Lung microvascular endothelial cell (primary cell): ENCODE measurements at regions not wholly inside any gene's neighbourhood (a gene's known extent, or its start where the extent isn't known, plus 50 kb on each side); places are given as distances from the start of the nearest gene placed in this dataset.
"Not testable (repeated sequence)": the region's sequence is repeated elsewhere in the genome, so short reads cannot be mapped to it uniquely, and the experiment has no call there.

ENCODE experiments used
- DNase-seq, 2 donors: peaks; one replicate each; pipeline versions ENCODE4 v3.0.0 to v3.0.0-alpha.2; 2010; ENCODE audit warnings: low read depth in 2 of 2

GRCh38 chr2:142489631-142490030 is 358.8 kb upstream of the LRP1B start:
- not testable (repeated sequence) for DNase-seq

GRCh38 chr2:142484111-142484510 is 353.3 kb upstream of the LRP1B start:
- DNase-seq = no peak

GRCh38 chr2:142483653-142484052 is 352.8 kb upstream of the LRP1B start:
- DNase-seq = no peak

GRCh38 chr2:142478206-142478605 is 347.4 kb upstream of the LRP1B start:
- DNase-seq = no peak

- no peak for DNase-seq
These were observed 341.6 kb upstream of the LRP1B start for GRCh38 chr2:142472382-142472781.

- DNase-seq = no peak
These were observed 336.5 kb upstream of the LRP1B start for GRCh38 chr2:142467321-142467720.

- no peak for DNase-seq
These were observed 332.2 kb upstream of the LRP1B start for GRCh38 chr2:142463047-142463446.

- DNase-seq = no peak
These were observed 331.5 kb upstream of the LRP1B start for GRCh38 chr2:142462306-142462705.

- DNase-seq = no peak
These were observed 314.8 kb upstream of the LRP1B start for GRCh38 chr2:142445551-142446072.

- no peak for DNase-seq
These were observed 314.2 kb upstream of the LRP1B start for GRCh38 chr2:142445023-142445422.

GRCh38 chr2:142435847-142436246 is 305.0 kb upstream of the LRP1B start:
- DNase-seq = no peak

GRCh38 chr2:142426064-142426463 is 295.2 kb upstream of the LRP1B start:
- no peak for DNase-seq

GRCh38 chr2:142425551-142425950 is 294.7 kb upstream of the LRP1B start:
- no peak for DNase-seq

- DNase-seq = no peak
These were observed 292.8 kb upstream of the LRP1B start for GRCh38 chr2:142423603-142424002.

- no peak for DNase-seq
These were observed 292.0 kb upstream of the LRP1B start for GRCh38 chr2:142422769-142423168.

- DNase-seq = no peak
These were observed 291.2 kb upstream of the LRP1B start for GRCh38 chr2:142422041-142422440.

GRCh38 chr2:142418699-142419098 is 287.9 kb upstream of the LRP1B start:
- DNase-seq = not testable (repeated sequence)

- DNase-seq = no peak
These were observed 286.2 kb upstream of the LRP1B start for GRCh38 chr2:142416996-142417395.

GRCh38 chr2:142415461-142415860 is 284.6 kb upstream of the LRP1B start:
- DNase-seq = no peak

- no peak for DNase-seq
These were observed 267.4 kb upstream of the LRP1B start for GRCh38 chr2:142398212-142398611.

- no peak for DNase-seq
These were observed 264.5 kb upstream of the LRP1B start for GRCh38 chr2:142395291-142395690.

- no peak for DNase-seq
These were observed 249.6 kb upstream of the LRP1B start for GRCh38 chr2:142380372-142380771.

GRCh38 chr2:142362069-142362468 is 231.3 kb upstream of the LRP1B start:
- not testable (repeated sequence) for DNase-seq

GRCh38 chr2:142347751-142348150 is 216.9 kb upstream of the LRP1B start:
- DNase-seq = no peak
